Transverse colon (tissue), 4 donors: ENCODE measurements at regions not wholly inside any gene's neighbourhood (a gene's known extent, or its start where the extent isn't known, plus 50 kb on each side); places are given as distances from the start of the nearest gene placed in this dataset.

Source experiments
- DNase-seq: peaks from one replicate; pipeline ENCODE4 v3.0.0-alpha.2; 2019
- H3K27ac ChIP-seq, 4 donors: fragments of 200-600 bp; sonication (generic); 2 replicates each; pipeline ENCODE4 v1.5.1; 2016 to 2018; ENCODE audit warnings: inconsistent platforms in 4 of 4
- H3K27me3 ChIP-seq: fragments of 200-600 bp; sonication (generic); 2 replicates; pipeline ENCODE4 v1.5.1; 2017; ENCODE audit warnings: inconsistent platforms
- H3K36me3 ChIP-seq, 4 donors: fragments of 200-600 bp; sonication (generic); 2 replicates each; pipeline ENCODE4 v1.5.1; 2017 to 2019; ENCODE audit warnings: inconsistent platforms in 4 of 4
- H3K4me1 ChIP-seq, 4 donors: fragments of 200-600 bp; sonication (generic); 2 replicates each; pipeline ENCODE4 v1.5.1; 2017 to 2020; ENCODE audit warnings: inconsistent platforms in 4 of 4
- H3K4me3 ChIP-seq, 4 donors: fragments of 200-600 bp; sonication (generic); 1 replicate in 1 of 4; 2 replicates in 3 of 4; pipeline versions ENCODE4 v1.5.1 to v1.6.1; 2017 to 2019; ENCODE audit warnings: inconsistent platforms in 4 of 4
- H3K9me3 ChIP-seq, 2 donors: fragments of 200-600 bp; sonication (generic); 2 replicates each; pipeline ENCODE4 v1.5.1; 2017 to 2019; ENCODE audit warnings: inconsistent platforms in 2 of 2
- CTCF ChIP-seq, 5 experiments: fragments of 200-600 bp in 3 of 5; fragments of 450-650 bp in 2 of 5; sonication (generic) in 3 of 5; IDR thresholded peaks; 1 replicate in 2 of 5; 2 replicates in 3 of 5; pipeline ENCODE4 v1.5.1; 2016 to 2017; ENCODE audit warnings: antibody characterized with exemption in 5 of 5, inconsistent platforms in 3 of 5, mild to moderate bottlenecking in 2 of 5, moderate library complexity in 1 of 5
- EP300 ChIP-seq: sonication (generic); formaldehyde crosslinking; IDR thresholded peaks from one replicate; pipeline ENCODE4 v1.6.1; 2017; ENCODE audit warnings: antibody characterized with exemption, low read depth
- POLR2A ChIP-seq: fragments of 450-650 bp; IDR thresholded peaks from one replicate; pipeline ENCODE4 v1.6.1; 2016; ENCODE audit warnings: antibody characterized with exemption, mild to moderate bottlenecking, moderate library complexity
- POLR2AphosphoS5 ChIP-seq, 3 donors: sonication (generic); formaldehyde crosslinking; IDR thresholded peaks; one replicate each; pipeline ENCODE4 v1.6.1; 2016; ENCODE audit warnings: antibody characterized with exemption in 3 of 3
- WGBS, 2 donors: methylation state at CpG; one replicate each; pipeline ENCODE4 v1.1.5; 2018; ENCODE audit warnings: low coverage in 1 of 2; 5-methylcytosine and 5-hydroxymethylcytosine counted together
- in situ Hi-C, 4 donors: fragments of 200-750 bp; cut with MboI; loops; one replicate each; pipeline versions ENCODE4 v1.15.0 to v1.15.1; 2017; ENCODE audit warnings: low sequenced_read_pairs in 3 of 4, low pct_ligation_motif_present in 1 of 4, low pct_unique_long_range_greater_than_20kb in 1 of 4
- intact Hi-C: fragments of 100-400 bp; cut with DNase I; formaldehyde crosslinking; loops from one replicate; pipeline ENCODE4 v1.15.1; 2023; ENCODE audit warnings: low total_unique reads

- WGBS, 2 donors, result 90 to 95% methylated on average over 1 of the region's 1 CpG
- H3K36me3 ChIP-seq, result no peaks in the 10 kb centered on the region
- H3K9me3 ChIP-seq, result no peaks in the 10 kb centered on the region
- TF ChIP-seq POLR2A, result no peak
- in situ Hi-C loops, result no loop called here
- intact Hi-C loops, result loop anchor here (5.0 kb wide), 1 partner anchor 815 kb away; no protein-coding TSS in a partner anchor
- H3K27me3 ChIP-seq, result no peaks in the 10 kb centered on the region
- no peak overlapping the region for H3K27ac ChIP-seq
- no peak for DNase-seq
- no peak overlapping the region for H3K4me3 ChIP-seq
- H3K4me1 ChIP-seq, result no peaks in the 10 kb centered on the region
Observed at GRCh38 chr1:57672346-57673140, 248.7 kb upstream of the DAB1 start.

GRCh38 chr1:57671750-57672149, 247.9 kb upstream of the DAB1 start:
- H3K36me3 ChIP-seq, result no peaks in the 10 kb centered on the region
- no peaks in the 10 kb centered on the region for H3K4me1 ChIP-seq
- H3K27ac ChIP-seq, result no peak overlapping the region
- H3K4me3 ChIP-seq, result no peak overlapping the region
- no peaks in the 10 kb centered on the region for H3K27me3 ChIP-seq
- no peak for TF ChIP-seq POLR2A
- no peak for TF ChIP-seq EP300
- no peak for TF ChIP-seq POLR2AphosphoS5 (IDR thresholded peaks at IDR 0.05)
- no peak for TF ChIP-seq CTCF (IDR thresholded peaks at IDR 0.05)
- no peaks in the 10 kb centered on the region for H3K9me3 ChIP-seq
- DNase-seq, result no peak
- intact Hi-C loops, result loop anchor here (5.0 kb wide), 1 partner anchor 816 kb away; no protein-coding TSS in a partner anchor
- in situ Hi-C loops, result no loop called here

- no peak overlapping the region for H3K4me3 ChIP-seq
- 86 to 100% methylated on average over 1 of the region's 1 CpG for WGBS, 2 donors
- H3K27me3 ChIP-seq, result no peaks in the 10 kb centered on the region
- TF ChIP-seq POLR2AphosphoS5 (IDR thresholded peaks at IDR 0.05) (no peak), CTCF (IDR thresholded peaks at IDR 0.05) (no peak), POLR2A (no peak), EP300 (no peak)
- intact Hi-C loops, result no loop called here
- no peaks in the 10 kb centered on the region for H3K36me3 ChIP-seq
- H3K9me3 ChIP-seq, result no peaks in the 10 kb centered on the region
- H3K4me1 ChIP-seq, result no peaks in the 10 kb centered on the region
- DNase-seq, result no peak
- H3K27ac ChIP-seq, result no peak overlapping the region
- in situ Hi-C loops, result no loop called here
Observed at GRCh38 chr1:57659804-57660203, 235.9 kb upstream of the DAB1 start.

GRCh38 chr1:57655161-57655560, 231.3 kb upstream of the DAB1 start:
- in situ Hi-C loops, result no loop called here
- Histone ChIP-seq H3K27me3 (no peaks in the 10 kb centered on the region), H3K27ac (no peak overlapping the region), H3K9me3 (no peaks in the 10 kb centered on the region), H3K4me3 (no peak overlapping the region), H3K4me1 (no peaks in the 10 kb centered on the region), H3K36me3 (no peaks in the 10 kb centered on the region)
- TF ChIP-seq CTCF (IDR thresholded peaks at IDR 0.05) (no peak), POLR2A (no peak), POLR2AphosphoS5 (IDR thresholded peaks at IDR 0.05) (no peak), EP300 (no peak)
- DNase-seq, result no peak
- intact Hi-C loops, result no loop called here
- 85 to 89% methylated on average over 3 of the region's 3 CpGs for WGBS, 2 donors

- H3K4me3 ChIP-seq, result no peak overlapping the region
- no peak for DNase-seq
- H3K4me1 ChIP-seq, result no peaks in the 10 kb centered on the region
- WGBS, 2 donors, result 90 to 100% methylated on average over 2 of the region's 2 CpGs
- H3K9me3 ChIP-seq, result no peaks in the 10 kb centered on the region
- H3K27ac ChIP-seq, result no peak overlapping the region
- intact Hi-C loops (no loop called here), in situ Hi-C loops (no loop called here)
- H3K36me3 ChIP-seq, result no peaks in the 10 kb centered on the region
- H3K27me3 ChIP-seq, result no peaks in the 10 kb centered on the region
- TF ChIP-seq POLR2AphosphoS5 (IDR thresholded peaks at IDR 0.05), result no peak
- TF ChIP-seq POLR2A, result no peak
- no peak for TF ChIP-seq CTCF (IDR thresholded peaks at IDR 0.05)
- no peak for TF ChIP-seq EP300
Observed at GRCh38 chr1:57644667-57645066, 220.8 kb upstream of the DAB1 start.
